ENCODE measurements at regions not wholly inside any gene's neighbourhood (a gene's known extent, or its start where the extent isn't known, plus 50 kb on each side); places are given as distances from the start of the nearest gene placed in this dataset.

DNA sequence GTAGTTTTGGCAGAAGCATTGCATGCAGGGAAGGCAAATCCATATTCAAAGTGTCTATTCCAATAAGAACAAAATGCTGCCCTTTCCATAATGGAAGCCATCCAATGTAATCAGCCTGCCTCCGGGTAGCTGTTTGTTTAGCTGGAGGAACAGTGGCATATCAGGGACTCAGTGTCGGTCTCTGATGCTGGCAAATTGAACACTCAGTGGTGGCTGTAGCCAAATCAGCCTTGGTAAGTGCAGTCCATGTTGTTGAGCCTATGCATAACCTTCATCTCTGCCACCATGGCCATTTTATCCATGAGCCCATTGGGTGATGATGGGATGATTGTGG is 147.8 kb upstream of the MAX start:
- DNase-seq (ENCODE audit: low read depth): no peak

- DNase-seq (ENCODE audit: low read depth): peak; percentile 72
Observed at GRCh38 chr14:65251213-65251612, 148.9 kb upstream of the MAX start.

DNA sequence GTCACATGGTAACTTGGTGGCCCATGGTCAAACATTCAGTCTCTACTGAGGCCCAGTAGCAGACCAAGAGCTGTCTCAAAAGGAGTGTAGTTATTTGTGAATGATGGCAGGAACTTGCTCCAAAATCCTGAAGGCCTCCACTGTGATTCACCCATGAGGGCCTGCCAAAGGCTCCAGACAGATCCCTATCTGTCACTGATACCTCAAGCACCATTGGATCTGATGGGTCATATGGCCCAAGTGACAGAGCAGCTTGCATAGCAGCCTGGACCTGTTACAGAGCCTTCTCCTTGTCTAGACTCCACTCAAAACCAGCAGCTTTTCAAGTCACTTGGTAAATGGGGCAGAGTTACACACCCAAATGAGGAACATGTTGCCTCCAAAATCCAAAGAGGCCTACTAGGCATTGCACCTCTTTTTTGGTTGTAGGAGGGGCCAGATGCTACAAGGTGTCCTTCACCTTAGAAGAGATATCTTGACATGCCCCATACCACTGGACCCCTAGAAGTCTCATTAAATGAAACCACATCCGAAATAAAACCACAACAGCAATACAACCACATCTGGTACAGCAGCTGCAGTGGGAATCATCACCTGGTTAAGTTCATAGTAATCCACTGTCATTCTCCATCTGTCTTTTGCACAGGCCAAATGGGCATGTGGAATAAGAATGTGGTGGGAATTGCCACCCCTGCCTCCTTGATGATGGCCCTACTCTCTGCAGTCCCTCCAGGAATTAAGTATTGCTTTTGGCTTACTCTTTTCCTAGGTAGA is 150.4 kb upstream of the MAX start:
- no peak for DNase-seq (ENCODE audit: low read depth)

- no peak for DNase-seq (ENCODE audit: low read depth)
Observed at GRCh38 chr14:65255029-65255545, 152.8 kb upstream of the MAX start.

DNA sequence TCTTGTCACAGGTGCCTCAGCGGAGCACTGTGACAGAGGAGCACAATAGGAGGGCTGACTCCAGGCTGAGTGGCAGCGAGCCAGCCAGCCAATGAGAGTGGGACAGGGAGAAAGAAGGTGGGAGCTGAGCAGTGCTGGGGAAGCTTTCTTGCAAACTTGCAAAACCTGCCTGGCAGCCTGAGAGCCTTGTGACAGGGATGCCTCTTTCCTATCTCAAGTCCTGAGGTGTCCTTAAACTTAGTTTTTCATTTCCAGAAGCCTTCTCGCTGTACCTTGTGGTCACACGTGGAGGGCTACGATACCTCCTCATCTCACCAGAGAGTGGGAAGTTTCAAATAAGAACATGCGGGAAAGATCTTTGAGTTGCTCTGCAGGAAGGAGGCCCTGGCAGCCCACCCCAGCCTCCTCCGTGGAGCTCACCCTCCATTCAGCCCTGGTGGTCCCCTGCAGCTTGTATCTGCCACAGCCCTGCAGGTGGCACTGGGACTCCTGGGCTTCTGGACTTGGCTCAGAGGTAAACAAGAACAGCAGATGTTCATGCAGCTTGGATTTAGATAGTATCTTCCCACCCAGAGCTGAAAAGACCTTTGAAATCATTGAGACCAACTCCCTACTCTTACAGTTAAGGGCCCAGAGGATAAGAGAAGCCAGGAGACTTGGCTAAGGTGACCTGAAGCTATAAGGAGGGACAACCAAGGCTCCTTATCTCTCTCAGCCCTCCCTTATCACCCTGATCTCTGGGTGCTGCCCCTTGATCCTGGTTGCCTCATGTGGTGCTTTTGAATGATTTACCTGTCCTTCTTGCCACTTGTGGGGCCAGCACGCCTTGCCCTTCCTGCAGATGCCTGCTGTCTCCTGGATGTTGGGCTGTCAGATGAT is 153.5 kb upstream of the MAX start:
- DNase-seq (ENCODE audit: low read depth): no peak

DNA sequence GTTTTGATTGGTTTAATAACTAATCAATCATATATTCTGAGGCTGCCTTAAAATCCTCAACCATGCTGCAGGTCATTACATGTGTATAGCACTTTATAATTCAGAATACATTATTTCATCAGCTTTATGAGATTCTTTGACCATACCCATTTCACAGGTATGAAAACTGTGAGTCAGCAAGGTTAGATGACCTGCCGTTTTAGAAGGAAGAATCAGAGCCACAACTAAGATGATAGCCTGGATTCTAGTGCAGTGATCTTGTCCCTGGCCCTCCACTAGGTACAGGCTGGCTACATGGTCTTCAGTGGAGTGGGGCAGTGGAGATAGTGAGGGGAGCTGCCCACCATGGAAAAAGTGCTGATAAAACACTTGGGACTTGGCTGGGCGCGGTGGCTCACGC is 154.4 kb upstream of the MAX start:
- no peak for DNase-seq (ENCODE audit: low read depth)

DNA sequence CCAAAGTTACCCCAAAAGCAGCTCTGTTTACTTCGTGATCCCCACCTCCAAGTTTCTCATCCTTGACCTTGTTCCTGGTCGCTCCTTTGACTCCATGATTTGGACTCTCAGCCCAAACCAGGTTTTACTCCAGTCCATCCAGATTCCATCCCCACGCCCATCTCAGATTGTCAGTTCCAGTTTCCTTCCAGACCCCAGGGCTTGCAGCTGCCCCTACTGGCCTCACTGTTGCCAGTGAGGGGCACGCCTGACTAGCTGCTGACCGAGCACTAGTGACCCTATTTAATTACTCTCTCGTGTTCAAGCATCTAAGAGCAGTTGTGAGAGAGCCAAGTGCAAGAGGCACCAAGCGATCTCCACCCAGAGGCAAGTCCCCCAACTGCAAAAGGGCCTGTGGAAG is 155.1 kb upstream of the FUT8 start:
- no peak for DNase-seq (ENCODE audit: low read depth)

DNA sequence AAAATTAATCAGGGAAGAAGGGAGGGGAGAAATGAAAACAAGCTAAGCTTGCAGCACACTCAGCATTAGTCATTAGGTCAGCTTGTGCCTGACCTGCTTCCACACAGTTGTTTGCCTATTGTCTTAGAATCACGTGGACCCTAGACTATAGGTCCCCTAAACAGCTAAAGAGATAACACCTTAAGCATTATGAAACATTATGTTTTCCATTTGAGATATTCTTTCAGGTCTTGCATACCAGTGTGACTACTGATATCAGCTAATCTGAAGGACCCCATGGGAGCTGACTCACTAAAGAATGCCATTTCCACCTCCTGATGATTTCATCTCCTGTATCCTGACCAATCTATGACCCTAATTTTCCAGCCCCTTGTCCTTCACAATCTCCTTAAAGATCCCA is 154.1 kb upstream of the FUT8 start:
- peak; percentile 72 for DNase-seq (ENCODE audit: low read depth)

GRCh38 chr14:65259000-65259399 is 153.5 kb upstream of the FUT8 start:
- no peak for DNase-seq (ENCODE audit: low read depth)

- no peak for DNase-seq (ENCODE audit: low read depth)
Observed at GRCh38 chr14:65260786-65261185, 151.7 kb upstream of the FUT8 start.

DNA sequence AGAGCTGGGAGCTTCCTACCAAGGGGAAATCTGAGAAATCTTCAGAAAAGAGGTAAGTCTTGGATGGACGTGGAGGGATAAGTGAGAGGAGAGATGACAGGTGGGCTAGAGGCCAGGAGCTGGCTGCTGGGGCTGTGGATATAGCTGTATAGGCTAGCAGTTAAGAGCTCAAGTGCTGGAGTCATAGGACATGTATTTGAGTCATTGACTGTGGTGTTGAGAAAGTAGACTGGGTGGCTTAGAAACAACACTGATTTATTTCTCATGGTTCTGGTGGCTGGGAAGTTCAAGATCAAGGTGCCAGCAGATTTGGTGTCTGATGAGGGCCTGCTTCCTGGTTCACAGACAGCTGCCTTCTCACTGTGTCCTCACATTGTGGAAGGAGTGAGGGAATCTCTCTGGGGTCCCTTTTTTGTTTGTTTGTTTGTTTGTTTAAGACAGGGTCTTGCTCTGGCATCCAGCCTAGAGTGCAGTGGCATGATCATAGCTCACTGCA is 151.1 kb upstream of the FUT8 start:
- DNase-seq (ENCODE audit: low read depth): no peak

GRCh38 chr14:65261946-65262345 is 150.6 kb upstream of the FUT8 start:
- DNase-seq (ENCODE audit: low read depth): no peak

DNA sequence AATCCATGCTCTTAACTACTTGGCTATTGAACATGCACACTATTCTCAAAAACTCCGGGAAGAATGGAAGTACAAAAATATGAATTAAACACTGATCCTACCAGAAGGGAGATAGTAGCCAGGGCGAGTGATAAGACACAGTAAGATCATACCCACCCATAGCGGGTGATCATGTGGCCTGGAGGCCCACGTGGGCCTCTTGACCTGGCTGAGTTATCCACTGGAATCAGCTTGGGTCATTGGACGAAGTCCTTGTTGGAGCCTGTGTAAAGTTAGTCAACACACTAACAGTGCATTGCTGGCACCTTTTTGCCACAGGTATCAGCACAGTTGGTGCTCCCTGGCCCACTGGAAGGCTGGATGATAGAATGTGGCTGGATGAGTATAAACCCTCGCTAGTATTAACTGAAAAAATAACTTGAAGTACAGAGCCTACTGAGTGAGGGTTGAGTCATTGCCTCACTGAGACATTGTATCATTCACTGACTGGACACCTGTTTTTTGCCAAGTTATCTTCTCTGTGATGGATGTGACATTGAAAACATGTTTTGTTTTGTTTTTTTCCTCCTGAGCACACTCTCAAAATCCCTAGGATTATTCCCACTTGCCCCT is 149.2 kb upstream of the FUT8 start:
- DNase-seq (ENCODE audit: low read depth): no peak

DNA sequence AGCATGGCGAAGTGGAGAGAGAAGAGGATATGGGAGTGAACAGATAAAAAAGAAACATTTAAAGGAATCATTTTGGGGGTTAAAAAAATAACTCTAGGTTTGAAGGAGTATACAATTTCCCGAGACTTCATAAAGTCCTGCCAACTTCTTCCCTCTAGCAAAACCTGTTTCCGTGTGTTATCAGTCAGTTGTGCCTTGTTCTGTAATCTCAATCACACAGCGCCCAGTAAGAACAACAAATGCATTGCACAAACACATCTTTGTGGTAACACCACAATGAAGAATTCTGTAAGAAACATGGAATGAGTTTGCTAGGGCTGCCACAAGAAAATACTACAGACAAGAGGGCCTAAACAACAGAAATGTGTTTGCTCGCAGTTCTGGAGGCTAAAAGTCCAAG is 144.7 kb upstream of the FUT8 start:
- no peak for DNase-seq (ENCODE audit: low read depth)

GRCh38 chr14:65268594-65268993 is 143.9 kb upstream of the FUT8 start:
- DNase-seq (ENCODE audit: low read depth): no peak

GRCh38 chr14:65269732-65270131 is 142.8 kb upstream of the FUT8 start:
- no peak for DNase-seq (ENCODE audit: low read depth)

DNA sequence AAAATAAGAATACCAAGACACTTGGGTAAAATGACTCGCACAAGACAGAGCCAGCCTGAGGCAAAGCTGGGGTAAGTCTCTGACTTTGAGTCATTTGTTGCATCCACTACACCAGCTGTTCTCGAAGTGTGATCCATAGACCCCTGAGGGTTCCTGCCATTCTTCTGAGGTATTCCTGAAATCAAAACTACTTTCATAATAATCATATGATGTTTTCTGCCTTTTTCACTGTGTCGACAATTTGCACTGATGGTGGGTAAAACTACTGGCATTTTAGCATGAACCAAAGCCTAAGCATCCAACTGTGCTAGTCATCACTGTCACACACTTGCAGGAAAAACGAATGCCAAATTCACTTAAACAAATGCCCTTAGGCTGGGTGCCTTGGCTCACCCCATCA is 135.5 kb upstream of the FUT8 start:
- no peak for DNase-seq (ENCODE audit: low read depth)

DNA sequence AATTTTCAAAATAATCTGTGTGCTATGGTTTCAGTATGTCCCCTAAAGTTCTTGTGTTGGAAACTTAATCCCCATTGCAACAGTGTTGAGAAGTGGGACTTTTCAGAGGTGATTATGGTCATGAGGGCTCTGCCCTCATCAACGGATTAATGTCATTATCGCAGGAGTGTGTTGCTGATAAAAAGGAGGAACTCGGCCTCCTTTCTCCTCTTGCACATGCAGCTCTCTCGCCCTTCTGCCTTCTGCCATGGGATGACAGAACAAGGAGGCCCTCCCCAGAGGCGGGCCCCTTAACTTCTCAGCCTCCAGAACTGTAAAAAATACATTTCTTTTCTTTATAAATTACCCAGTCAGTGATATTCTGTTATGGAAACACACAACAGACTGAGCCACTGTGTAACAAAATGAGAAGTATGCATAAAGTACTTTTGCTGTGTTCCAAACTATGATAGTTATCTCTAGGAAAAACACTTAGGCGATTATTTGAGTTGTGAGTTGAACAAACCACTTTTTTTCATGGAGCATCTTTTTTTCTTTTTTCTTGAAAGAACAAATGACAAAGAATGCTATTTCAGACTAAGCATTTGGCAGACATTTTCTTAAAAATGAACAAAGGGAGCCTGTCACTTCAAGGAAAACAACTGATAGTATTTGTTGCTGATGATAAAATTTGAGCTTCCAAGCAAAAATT is 134.8 kb upstream of the FUT8 start:
- no peak for DNase-seq (ENCODE audit: low read depth)

GRCh38 chr14:65278589-65278988 is 133.9 kb upstream of the FUT8 start:
- DNase-seq (ENCODE audit: low read depth): no peak

DNA sequence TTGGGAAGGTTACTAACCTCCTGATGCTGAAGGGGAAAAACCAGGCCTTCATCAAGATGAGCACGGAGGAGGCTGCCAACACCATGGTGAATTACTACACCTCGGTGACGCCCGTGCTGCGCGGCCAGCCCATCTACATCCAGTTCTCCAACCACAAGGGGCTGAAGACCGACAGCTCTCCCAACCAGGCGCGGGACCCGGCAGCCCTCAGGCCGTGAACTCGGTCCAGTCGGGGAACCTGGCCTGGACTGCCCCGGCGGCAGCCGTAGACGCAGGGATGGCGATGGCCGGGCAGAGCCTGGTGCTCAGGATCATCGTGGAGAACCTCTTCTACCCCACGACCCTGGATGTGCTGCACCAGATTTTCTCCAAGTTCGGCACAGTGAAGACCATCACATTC is 133.0 kb upstream of the FUT8 start:
- no peak for DNase-seq (ENCODE audit: low read depth)

DNA sequence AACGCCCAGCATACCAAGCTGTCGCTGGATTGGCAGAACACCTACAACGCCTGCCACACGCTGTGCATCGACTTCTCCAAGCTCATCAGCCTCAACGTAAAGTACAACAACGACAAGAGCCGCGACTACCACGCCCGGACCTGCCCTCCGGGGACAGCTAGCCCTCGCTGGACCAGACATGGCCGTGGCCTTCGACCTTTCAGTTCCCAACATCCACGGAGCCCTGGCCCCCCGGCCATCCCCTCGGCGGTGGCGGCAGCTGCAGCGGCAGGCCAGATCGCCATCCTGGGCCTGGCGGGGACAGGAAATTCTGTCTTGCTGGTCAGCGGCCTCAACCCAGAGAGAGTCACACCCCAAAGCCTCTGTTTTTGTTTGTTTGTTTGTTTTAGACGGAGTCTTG is 132.6 kb upstream of the FUT8 start:
- DNase-seq (ENCODE audit: low read depth): no peak

GRCh38 chr14:65280653-65281052 is 131.9 kb upstream of the FUT8 start:
- DNase-seq (ENCODE audit: low read depth): no peak
